GM18870 (cell line): ENCODE measurements at regions not wholly inside any gene's neighbourhood (a gene's known extent, or its start where the extent isn't known, plus 50 kb on each side); places are given as distances from the start of the nearest gene placed in this dataset.
"Not testable (repeated sequence)": the region's sequence is repeated elsewhere in the genome, so short reads cannot be mapped to it uniquely, and the experiment has no call there.

Source experiments
- ATAC-seq: cut with Tn5 transposase; IDR thresholded peaks from one replicate; pipeline ENCODE4 v1.9.1; 2021; ENCODE audit warnings: moderate library complexity; ENCODE audit not compliant: unreplicated experiment

GRCh38 chr12:75944097-75944904, 87.3 kb downstream of the PHLDA1 start:
- peak; percentile 93 for ATAC-seq

DNA sequence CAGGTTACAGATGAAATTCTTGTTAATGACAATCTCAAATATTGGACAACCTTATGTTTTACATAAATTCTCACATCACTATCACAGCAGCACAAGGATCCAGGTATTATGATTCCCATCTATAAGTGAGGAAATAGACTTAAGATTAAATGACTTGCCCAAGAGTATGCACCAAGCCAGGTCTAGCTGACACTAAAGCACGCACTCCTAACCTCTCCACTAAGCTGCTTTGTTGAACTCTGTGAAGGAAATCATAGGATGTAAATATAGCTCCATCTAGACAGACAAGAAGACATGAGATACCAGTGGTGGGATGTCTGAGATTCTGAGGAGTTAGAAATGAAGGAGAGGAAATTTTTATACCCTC, 87.9 kb downstream of the PHLDA1 start:
- ATAC-seq: no peak

- ATAC-seq: not testable (repeated sequence)
Observed at GRCh38 chr12:75941661-75942060, 89.9 kb downstream of the PHLDA1 start.

DNA sequence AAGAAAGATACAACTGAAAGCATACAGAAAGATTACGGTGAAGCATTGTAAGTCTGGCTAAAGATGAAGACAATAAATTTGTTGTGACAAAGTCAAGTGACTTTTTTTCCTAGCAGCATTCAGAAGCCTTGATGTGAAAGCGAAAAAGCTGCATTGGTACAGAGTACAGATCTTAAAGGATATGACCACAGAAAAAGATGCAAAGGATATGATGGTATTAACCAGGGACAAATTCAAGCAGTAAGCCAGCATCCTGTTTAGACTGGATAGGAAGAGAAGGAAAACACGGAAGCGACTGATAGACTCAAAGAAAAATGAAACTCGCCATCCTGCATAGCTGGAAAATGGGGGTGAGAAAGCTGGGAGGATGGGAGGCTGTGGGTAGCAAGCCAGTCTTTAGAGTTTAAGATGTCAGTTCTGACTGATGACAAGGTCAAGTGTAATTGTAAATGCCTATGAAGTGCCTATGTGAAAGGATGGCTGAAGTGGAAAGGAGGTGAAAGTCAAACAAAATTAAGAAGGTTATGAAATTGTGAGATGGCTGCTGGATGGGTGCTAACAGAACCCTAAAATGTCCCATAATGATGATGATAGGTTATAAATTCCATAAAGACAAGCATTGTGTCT, 92.4 kb downstream of the PHLDA1 start:
- no peak for ATAC-seq

- ATAC-seq: no peak
Observed at GRCh38 chr12:75938189-75938588, 93.4 kb downstream of the PHLDA1 start.

GRCh38 chr12:75937486-75937885, 94.1 kb downstream of the PHLDA1 start:
- no peak for ATAC-seq

- ATAC-seq: no peak
Observed at GRCh38 chr12:75936515-75937440, 94.8 kb downstream of the PHLDA1 start.

DNA sequence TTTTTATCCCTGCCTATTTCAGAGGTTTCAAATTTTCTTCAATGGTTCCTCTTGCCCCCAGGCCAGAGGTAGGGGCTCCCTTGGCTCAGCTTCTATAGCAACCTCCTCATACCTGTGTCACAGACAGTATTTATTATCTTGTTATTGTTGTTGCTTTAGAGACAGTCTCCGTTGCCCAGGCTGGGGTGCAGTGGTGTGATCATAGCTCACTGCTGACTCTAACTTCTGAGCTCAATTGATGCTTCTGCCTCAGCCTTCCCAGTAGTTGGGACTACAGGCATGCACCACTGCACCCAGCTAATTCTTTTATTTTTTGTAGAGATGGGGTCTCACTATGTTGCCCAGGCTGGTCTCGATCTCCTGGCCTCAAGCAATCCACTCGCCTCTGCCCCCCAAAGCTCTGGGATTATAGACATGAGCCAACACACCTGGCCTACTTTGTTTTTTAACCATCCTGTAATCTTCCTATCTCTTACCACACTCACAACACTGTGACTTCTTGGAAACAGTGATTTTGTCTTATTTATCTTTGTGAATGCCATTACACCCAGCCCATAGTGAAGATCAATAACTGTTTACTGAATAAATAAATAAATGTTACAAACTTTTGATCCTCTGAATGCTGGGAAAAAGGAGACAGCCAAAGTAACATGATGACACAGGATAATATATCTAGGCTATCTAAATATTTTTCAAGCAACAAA, 95.9 kb downstream of the PHLDA1 start:
- ATAC-seq: no peak

- no peak for ATAC-seq
Observed at GRCh38 chr12:75933101-75933500, 98.5 kb downstream of the PHLDA1 start.

DNA sequence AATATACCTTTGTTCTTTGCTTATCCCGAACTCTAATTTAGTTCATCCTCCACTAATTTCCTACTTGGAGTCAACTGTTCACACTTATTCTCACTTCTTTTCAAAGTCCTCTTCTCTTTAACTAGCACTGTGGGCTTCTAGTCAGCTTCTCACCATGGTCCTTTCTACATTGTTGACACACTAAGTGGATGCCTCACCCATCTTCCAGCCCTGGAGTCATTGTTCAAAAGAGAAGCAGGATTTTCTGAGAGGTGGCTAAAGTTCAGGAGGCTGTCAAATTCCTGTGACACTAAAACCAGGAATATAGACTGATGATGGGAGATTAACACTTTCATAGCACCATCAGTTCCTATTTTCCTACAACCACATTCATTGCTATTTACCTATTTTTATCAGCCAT, 99.3 kb downstream of the PHLDA1 start:
- ATAC-seq: no peak

DNA sequence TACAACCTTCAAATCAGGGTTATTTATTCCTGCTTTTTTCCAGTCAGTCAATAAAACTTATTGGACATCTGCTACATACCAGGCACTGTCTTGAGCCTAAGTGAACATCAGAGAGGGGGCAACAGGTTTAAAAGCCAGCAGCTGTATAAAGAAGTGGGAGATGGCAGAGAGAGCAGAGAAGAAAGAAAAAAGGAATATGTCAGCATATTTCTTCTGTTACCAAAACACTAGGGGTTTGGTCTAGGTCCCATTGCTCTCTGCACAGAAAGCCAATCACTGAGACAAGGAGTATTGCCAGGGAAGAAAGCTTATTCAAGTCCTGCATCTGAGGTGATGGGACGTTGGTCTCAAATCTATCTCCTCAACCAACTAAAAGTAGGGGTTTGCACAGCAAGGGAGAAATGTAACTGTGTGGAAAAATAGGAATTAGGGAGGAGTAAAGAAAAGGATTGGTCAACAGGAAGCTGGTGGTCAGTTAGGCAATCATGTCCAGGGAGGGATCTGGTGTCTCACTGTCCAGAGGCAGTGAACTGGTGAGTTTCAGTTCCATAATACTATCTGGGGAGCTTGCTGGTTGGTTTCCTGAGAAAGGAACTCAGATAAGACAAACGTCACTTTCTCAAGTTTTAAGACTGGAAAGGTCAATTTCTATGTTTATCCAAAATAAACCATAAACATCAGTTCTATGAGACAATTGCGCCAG, 107.5 kb downstream of the PHLDA1 start:
- no peak for ATAC-seq

DNA sequence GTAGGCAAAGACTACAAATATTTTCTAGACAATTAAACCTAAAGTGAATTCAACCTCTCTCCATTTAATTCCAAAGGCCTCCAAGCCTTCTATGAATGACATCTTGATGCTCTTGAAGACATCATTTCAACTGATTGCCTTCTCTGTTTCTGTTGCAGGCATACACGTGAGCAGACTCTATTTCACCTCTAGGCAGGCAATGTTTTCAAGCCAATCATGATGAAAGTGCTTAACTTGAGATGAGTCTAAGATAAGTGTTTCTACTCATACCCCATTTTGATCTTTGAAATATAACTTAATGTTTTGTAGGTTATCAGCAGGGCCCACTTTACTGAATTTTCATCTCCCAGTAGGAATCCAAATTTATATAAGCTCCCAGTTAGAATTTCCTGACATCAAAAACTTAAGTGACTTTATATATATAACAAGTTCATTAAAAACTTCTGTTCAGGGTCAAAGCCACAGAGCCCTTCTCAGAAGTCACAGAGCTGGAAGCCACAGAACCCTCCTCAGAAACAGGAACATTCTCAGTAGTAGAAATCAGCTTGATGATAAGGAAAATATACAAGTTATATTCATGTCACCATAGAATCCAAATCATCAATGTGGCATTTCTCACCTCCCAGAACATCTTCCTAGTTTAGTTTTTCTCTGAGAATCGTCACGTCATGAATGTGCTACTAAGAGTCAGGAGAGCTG, 108.5 kb downstream of the PHLDA1 start:
- no peak for ATAC-seq

DNA sequence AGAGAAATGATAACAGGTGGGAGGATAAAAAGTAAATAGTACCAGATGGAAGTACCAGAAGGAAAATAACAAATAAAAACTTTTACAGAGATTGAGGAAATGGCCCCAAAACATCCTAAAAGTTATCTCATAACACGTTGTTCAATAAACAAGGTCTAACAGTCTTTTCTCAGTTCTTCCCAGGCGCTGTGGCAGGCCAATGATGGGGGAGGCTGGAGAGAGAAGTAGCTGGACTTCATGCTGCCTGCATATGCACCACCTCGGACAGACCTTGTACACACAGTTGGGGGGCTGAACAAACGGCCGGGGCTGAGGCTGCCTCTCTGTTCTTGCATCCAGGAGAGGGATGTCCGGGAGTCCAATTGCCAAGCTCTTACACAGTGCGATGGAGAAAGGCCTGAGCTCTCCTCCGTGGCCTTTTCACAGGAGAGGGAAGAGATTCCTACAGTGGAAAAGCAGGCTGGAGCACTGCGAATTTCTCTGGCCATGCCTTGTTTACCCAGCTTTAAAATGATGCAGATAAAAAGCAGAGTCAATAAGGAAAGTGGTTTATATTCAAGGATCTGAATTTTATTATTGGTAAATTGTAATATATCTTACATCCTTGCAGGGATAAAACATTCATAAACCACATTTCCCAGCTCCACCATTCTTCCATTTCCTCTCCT, 109.8 kb downstream of the PHLDA1 start:
- ATAC-seq: no peak

GRCh38 chr12:75917715-75918114, 113.9 kb downstream of the PHLDA1 start:
- ATAC-seq: no peak

DNA sequence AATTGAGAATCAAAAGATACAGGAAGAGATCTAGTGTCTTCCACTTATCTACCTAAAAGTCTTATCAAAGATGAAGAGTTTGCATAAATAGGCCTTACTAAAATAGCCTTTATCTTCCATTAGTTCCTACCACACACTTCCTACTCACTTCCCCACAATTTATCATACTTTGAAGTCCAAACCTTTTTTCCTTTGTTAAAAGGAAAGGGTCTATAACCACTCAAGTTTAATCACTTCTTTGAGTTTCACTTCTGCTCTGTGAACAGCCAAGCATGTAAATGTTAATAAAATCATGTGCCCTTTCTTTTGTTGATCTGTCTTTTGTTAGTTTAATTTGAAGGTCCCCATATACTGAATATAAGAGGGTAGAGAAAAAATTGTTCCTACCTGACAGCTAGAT, 114.5 kb downstream of the PHLDA1 start:
- peak; percentile 85 for ATAC-seq

DNA sequence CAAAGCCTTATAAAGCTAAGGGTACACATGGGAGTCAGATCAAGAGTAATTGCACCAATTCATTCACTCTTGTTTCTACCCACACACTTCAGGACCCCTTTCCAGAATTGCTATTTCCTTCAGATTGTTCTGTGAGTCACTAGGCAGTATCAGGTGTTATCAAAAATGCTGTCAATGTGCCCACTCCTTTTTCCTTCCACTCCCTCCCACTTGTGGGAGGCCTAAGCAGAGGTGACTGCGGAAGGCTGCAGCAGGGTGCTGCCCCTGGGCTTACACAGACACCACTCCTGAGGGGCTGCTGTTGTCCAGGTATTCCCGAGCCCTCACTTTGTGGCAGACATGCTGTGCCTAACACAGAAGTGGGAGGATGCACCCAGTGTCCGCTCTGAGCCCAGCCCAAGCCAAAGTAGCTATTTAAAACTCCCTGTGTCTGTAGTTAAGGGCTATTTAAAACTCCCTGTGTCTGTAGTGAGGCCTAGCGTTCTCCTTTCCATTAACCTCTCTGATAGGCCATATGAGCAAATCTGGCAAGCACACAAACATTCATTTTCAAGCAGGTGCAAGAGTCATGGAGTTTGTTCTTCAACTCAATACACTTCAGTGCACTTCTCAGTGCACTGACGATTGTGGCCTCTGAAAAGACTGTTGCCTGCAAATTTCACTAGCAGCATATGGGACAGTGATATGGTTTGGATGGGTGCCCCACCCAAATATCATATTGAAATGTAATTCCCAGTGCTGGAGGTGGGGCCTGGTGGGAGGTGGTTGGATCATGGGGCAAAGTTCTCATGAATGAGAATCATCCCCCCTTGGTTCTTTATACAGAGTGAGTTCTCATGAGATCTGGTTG, 117.8 kb downstream of the PHLDA1 start:
- ATAC-seq: no peak

GRCh38 chr12:75909714-75910656, 121.6 kb downstream of the PHLDA1 start:
- no peak for ATAC-seq
